Suprapubic skin (tissue), 4 donors: ENCODE measurements at regions not wholly inside any gene's neighbourhood (a gene's known extent, or its start where the extent isn't known, plus 50 kb on each side); places are given as distances from the start of the nearest gene placed in this dataset.

Experiments
- CTCF ChIP-seq, 2 donors: fragments of 200-600 bp in 1 of 2; fragments of 450-650 bp in 1 of 2; sonication (generic) in 1 of 2; IDR thresholded peaks; one replicate each; pipeline ENCODE4 v1.5.1; 2016 to 2019; ENCODE audit warnings: antibody characterized with exemption in 2 of 2, mild to moderate bottlenecking in 1 of 2, moderate library complexity in 1 of 2
- EP300 ChIP-seq: sonication (generic); formaldehyde crosslinking; IDR thresholded peaks from one replicate; pipeline ENCODE4 v1.6.1; 2017; ENCODE audit warnings: antibody characterized with exemption
- POLR2A ChIP-seq, 2 donors: fragments of 450-650 bp; IDR thresholded peaks; one replicate each; pipeline ENCODE4 v1.6.1; 2017; ENCODE audit warnings: antibody characterized with exemption in 2 of 2, mild to moderate bottlenecking in 2 of 2, moderate library complexity in 2 of 2
- POLR2AphosphoS5 ChIP-seq, 3 donors: sonication (generic); formaldehyde crosslinking; IDR thresholded peaks; one replicate each; pipeline ENCODE4 v1.6.1; 2017; ENCODE audit warnings: antibody characterized with exemption in 3 of 3

GRCh38 chr13:90135558-90135957 is 1211.9 kb upstream of the MIR17HG start:
- no peak for TF ChIP-seq POLR2AphosphoS5 (IDR thresholded peaks at IDR 0.05)
- TF ChIP-seq CTCF (IDR thresholded peaks at IDR 0.05) = no peak
- TF ChIP-seq POLR2A (IDR thresholded peaks at IDR 0.05) = no peak
- TF ChIP-seq EP300 = no peak
